Liver (tissue), 8 donors: ENCODE measurements at regions not wholly inside any gene's neighbourhood (a gene's known extent, or its start where the extent isn't known, plus 50 kb on each side); places are given as distances from the start of the nearest gene placed in this dataset.

ENCODE experiments used
- DNase-seq: peaks from one replicate; pipeline ENCODE4 v3.0.0-alpha.2; 2017; ENCODE audit warnings: low spot score
- H3K27ac ChIP-seq, 2 donors: one replicate each; pipeline ENCODE4 v1.7.0; 2013; ENCODE audit warnings: inconsistent platforms in 2 of 2, low read length in 2 of 2, control low read depth in 1 of 2, low read depth in 1 of 2, mild to moderate bottlenecking in 1 of 2
- H3K27me3 ChIP-seq, 4 donors: one replicate each; pipeline versions ENCODE4 v1.6.1 to v1.7.0; 2013; ENCODE audit warnings: low read length in 3 of 4, inconsistent platforms in 1 of 4, mild to moderate bottlenecking in 1 of 4, moderate library complexity in 1 of 4; ENCODE audit not compliant: control insufficient read depth in 4 of 4, insufficient read depth in 4 of 4
- H3K36me3 ChIP-seq, 4 donors: one replicate each; pipeline versions ENCODE4 v1.6.1 to v1.7.0; 2013; ENCODE audit warnings: low read length in 3 of 4, mild to moderate bottlenecking in 3 of 4, low read depth in 1 of 4, moderate library complexity in 1 of 4; ENCODE audit not compliant: control insufficient read depth in 4 of 4, insufficient read depth in 3 of 4
- H3K4me1 ChIP-seq, 4 donors: one replicate each; pipeline versions ENCODE4 v1.6.1 to v1.7.0; 2013; ENCODE audit warnings: low read length in 3 of 4, mild to moderate bottlenecking in 3 of 4, moderate library complexity in 1 of 4; ENCODE audit not compliant: control insufficient read depth in 4 of 4, insufficient read depth in 4 of 4
- H3K4me3 ChIP-seq, 3 donors: one replicate each; pipeline versions ENCODE4 v1.6.1 to v1.7.0; 2013; ENCODE audit warnings: low read length in 3 of 3, control low read depth in 1 of 3, low read depth in 1 of 3, mild to moderate bottlenecking in 1 of 3
- H3K9ac ChIP-seq, 2 donors: one replicate each; pipeline ENCODE4 v1.7.0; 2013; ENCODE audit warnings: low read length in 2 of 2, mild to moderate bottlenecking in 2 of 2, moderate library complexity in 2 of 2, control low read depth in 1 of 2, low read depth in 1 of 2
- H3K9me3 ChIP-seq, 4 donors: one replicate each; pipeline versions ENCODE4 v1.6.1 to v1.7.0; 2013; ENCODE audit warnings: low read length in 3 of 4; ENCODE audit not compliant: control insufficient read depth in 4 of 4
- ATF3 ChIP-seq: IDR thresholded peaks from 2 replicates; pipeline ENCODE4 v1.6.1; 2016; ENCODE audit warnings: antibody characterized with exemption
- EGR1 ChIP-seq, 2 donors: IDR thresholded peaks; 2 replicates each; pipeline ENCODE4 v1.6.1; 2016 to 2018; ENCODE audit warnings: antibody characterized with exemption in 2 of 2, low read depth in 2 of 2
- FOXA1 ChIP-seq: IDR thresholded peaks from 2 replicates; pipeline ENCODE4 v1.6.1; 2016; ENCODE audit warnings: antibody characterized with exemption
- FOXA2 ChIP-seq: IDR thresholded peaks from 2 replicates; pipeline ENCODE4 v1.6.1; 2016; ENCODE audit warnings: antibody characterized with exemption
- GABPA ChIP-seq, 2 donors: IDR thresholded peaks in 1 of 2; conservative IDR thresholded peaks in 1 of 2; 2 replicates each; pipeline ENCODE4 v1.6.1; 2016; ENCODE audit warnings: antibody characterized with exemption in 2 of 2, mild to moderate bottlenecking in 1 of 2, moderate library complexity in 1 of 2
- HNF4A ChIP-seq, 2 donors: conservative IDR thresholded peaks; 2 replicates each; pipeline ENCODE4 v1.6.1; 2016; ENCODE audit warnings: antibody characterized with exemption in 2 of 2, mild to moderate bottlenecking in 2 of 2
- HNF4G ChIP-seq: IDR thresholded peaks from 2 replicates; pipeline ENCODE4 v1.6.1; 2016; ENCODE audit warnings: antibody characterized with exemption
- JUND ChIP-seq, 2 donors: IDR thresholded peaks; 2 replicates each; pipeline ENCODE4 v1.6.1; 2016; ENCODE audit warnings: antibody characterized with exemption in 2 of 2
- NR2F2 ChIP-seq: IDR thresholded peaks from 2 replicates; pipeline ENCODE4 v1.6.1; 2016; ENCODE audit warnings: antibody characterized with exemption
- RAD21 ChIP-seq, 2 donors: IDR thresholded peaks; 2 replicates each; pipeline ENCODE4 v1.6.1; 2016; ENCODE audit warnings: antibody characterized with exemption in 2 of 2, mild to moderate bottlenecking in 2 of 2
- REST ChIP-seq: IDR thresholded peaks from 2 replicates; pipeline ENCODE4 v1.6.1; 2016; ENCODE audit warnings: antibody characterized with exemption, mild to moderate bottlenecking
- RXRA ChIP-seq, 2 donors: IDR thresholded peaks; 2 replicates each; pipeline ENCODE4 v1.6.1; 2017 to 2018; ENCODE audit warnings: antibody characterized with exemption in 2 of 2, mild to moderate bottlenecking in 1 of 2
- SP1 ChIP-seq: IDR thresholded peaks from 2 replicates; pipeline ENCODE4 v1.6.1; 2018; ENCODE audit warnings: antibody characterized with exemption, mild to moderate bottlenecking
- TAF1 ChIP-seq: conservative IDR thresholded peaks from 2 replicates; pipeline ENCODE4 v1.6.1; 2016; ENCODE audit warnings: antibody characterized with exemption, mild to moderate bottlenecking
- YY1 ChIP-seq: IDR thresholded peaks from 2 replicates; pipeline ENCODE4 v1.6.1; 2016; ENCODE audit warnings: antibody characterized with exemption, mild to moderate bottlenecking
- ZBTB33 ChIP-seq: IDR thresholded peaks from 2 replicates; pipeline ENCODE4 v1.6.1; 2016; ENCODE audit warnings: antibody characterized with exemption
- WGBS: extraction: QIAGEN DNeasy Blood & Tissue Kit; methylation state at CpG from one replicate; pipeline ENCODE4 v1.1.7; 2013; 5-methylcytosine and 5-hydroxymethylcytosine counted together
- TF ChIP-seq, protein P1 (sequence below): fragments of 150-350 bp; IDR thresholded peaks from 2 replicates; pipeline ENCODE4 v1.5.1; 2017; ENCODE audit warnings: improper control_type of control experiment, low read depth, low read length; ENCODE audit not compliant: missing input control
- TF ChIP-seq, protein P2 (sequence below): IDR thresholded peaks from 2 replicates; pipeline ENCODE4 v1.6.1; 2016; ENCODE audit warnings: antibody characterized with exemption
- donor health status: healthy.
- donor health status: healthy.
- donor health status: healthy.
- donor health status: healthy.
- donor health status: healthy.

GRCh38 chr10:3700531-3701076 lies 84.4 kb downstream of the KLF6 start:
- 75% methylated on average over 3 of the region's 3 CpGs for WGBS
- no peak for DNase-seq
- Histone ChIP-seq H3K9me3 (no peaks in the 10 kb centered on the region), H3K27ac (no peak overlapping the region), H3K4me3 (no peak overlapping the region), H3K27me3 (no peaks in the 10 kb centered on the region), H3K36me3 (no peaks in the 10 kb centered on the region), H3K4me1 (peaks cover 0 to 5% (median 2%) of the 10 kb centered on the region in 4 donors), H3K9ac (no peak overlapping the region)
- TF ChIP-seq FOXA2 (no peak), RXRA (IDR thresholded peaks at IDR 0.05) (no peak), JUND (IDR thresholded peaks at IDR 0.05) (no peak), YY1 (no peak), GABPA (IDR thresholded peaks at IDR 0.05 in 1 of 2, conservative IDR thresholded peaks at IDR 0.05 in 1 of 2) (no peak), TAF1 (no peak), ATF3 (no peak), RAD21 (IDR thresholded peaks at IDR 0.05) (no peak)
- TF ChIP-seq, protein P1, sequence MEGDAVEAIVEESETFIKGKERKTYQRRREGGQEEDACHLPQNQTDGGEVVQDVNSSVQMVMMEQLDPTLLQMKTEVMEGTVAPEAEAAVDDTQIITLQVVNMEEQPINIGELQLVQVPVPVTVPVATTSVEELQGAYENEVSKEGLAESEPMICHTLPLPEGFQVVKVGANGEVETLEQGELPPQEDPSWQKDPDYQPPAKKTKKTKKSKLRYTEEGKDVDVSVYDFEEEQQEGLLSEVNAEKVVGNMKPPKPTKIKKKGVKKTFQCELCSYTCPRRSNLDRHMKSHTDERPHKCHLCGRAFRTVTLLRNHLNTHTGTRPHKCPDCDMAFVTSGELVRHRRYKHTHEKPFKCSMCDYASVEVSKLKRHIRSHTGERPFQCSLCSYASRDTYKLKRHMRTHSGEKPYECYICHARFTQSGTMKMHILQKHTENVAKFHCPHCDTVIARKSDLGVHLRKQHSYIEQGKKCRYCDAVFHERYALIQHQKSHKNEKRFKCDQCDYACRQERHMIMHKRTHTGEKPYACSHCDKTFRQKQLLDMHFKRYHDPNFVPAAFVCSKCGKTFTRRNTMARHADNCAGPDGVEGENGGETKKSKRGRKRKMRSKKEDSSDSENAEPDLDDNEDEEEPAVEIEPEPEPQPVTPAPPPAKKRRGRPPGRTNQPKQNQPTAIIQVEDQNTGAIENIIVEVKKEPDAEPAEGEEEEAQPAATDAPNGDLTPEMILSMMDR: no peak

- Histone ChIP-seq H3K27me3 (no peaks in the 10 kb centered on the region), H3K4me1 (peaks cover 0 to 5% (median 2%) of the 10 kb centered on the region in 4 donors), H3K36me3 (no peaks in the 10 kb centered on the region), H3K4me3 (no peak overlapping the region), H3K9me3 (no peaks in the 10 kb centered on the region), H3K27ac (no peak overlapping the region), H3K9ac (no peak overlapping the region)
- TF ChIP-seq, protein P2, sequence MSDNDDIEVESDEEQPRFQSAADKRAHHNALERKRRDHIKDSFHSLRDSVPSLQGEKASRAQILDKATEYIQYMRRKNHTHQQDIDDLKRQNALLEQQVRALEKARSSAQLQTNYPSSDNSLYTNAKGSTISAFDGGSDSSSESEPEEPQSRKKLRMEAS: no peak
- TF ChIP-seq SP1 (no peak), TAF1 (no peak), ATF3 (no peak), FOXA1 (no peak), HNF4A (conservative IDR thresholded peaks at IDR 0.05) (no peak), JUND (IDR thresholded peaks at IDR 0.05) (no peak), RXRA (IDR thresholded peaks at IDR 0.05) (no peak), EGR1 (IDR thresholded peaks at IDR 0.05; ENCODE audit: low read depth in 2 of 2) (no peak), REST (no peak), RAD21 (IDR thresholded peaks at IDR 0.05) (no peak), FOXA2 (no peak), NR2F2 (no peak), YY1 (no peak), ZBTB33 (no peak), HNF4G (no peak)
- TF ChIP-seq, protein P1: no peak
- WGBS: 94% methylated on average over 5 of the region's 5 CpGs
- no peak for DNase-seq
These were observed 85.1 kb downstream of the KLF6 start for GRCh38 chr10:3699916-3700315.
